K562 (cell line): ENCODE measurements at regions not wholly inside any gene's neighbourhood (a gene's known extent, or its start where the extent isn't known, plus 50 kb on each side); places are given as distances from the start of the nearest gene placed in this dataset.

ENCODE experiments used
- ATAC-seq: fragments of 200-7000 bp; cut with Tn5 transposase; 3 replicates; pipeline ENCODE4 v1.9.1; 2020; ENCODE audit warnings: moderate library complexity
- BruUV-seq: library from RNA; stranded (reverse); fragments of 400-500 nt; replicated peaks from 2 replicates; lab custom pipeline; 2021; lab: Mats Ljungman, UMichigan
- CTCF ChIA-PET: fragments of 300-600 bp; formaldehyde crosslinking; extraction: SDS; loops from one replicate; lab custom pipeline; 2021; ENCODE audit warnings: low intra/inter-chr PET ratio; lab: Yijun Ruan, JAX
- POLR2A ChIA-PET: fragments of 300-600, 350-650 bp; sonication (Branson Sonifier 250); formaldehyde crosslinking; extraction: SDS; loops from one replicate; lab custom pipeline; 2021; ENCODE audit warnings: antibody characterized with exemption, inconsistent platforms; lab: Yijun Ruan, JAX
- DNase-seq, 4 experiments: peaks; one replicate each; pipeline versions ENCODE4 v3.0.0 to v3.0.0-alpha.2; 2011 to 2018; ENCODE audit warnings: low spot score in 3 of 4, mixed read lengths in 3 of 4; ENCODE audit errors: extremely low read depth in 1 of 4
- FAIRE-seq: peaks from 2 replicates; lab custom pipeline; 2011; peaks lifted over from hg19 to GRCh38; lab: Jason Lieb, UNC
- H2AFZ ChIP-seq: 2 replicates; pipeline ENCODE4 v1.6.0; 2011; ENCODE audit warnings: low read depth, low read length, control low read depth, inconsistent platforms
- H3K27ac ChIP-seq: fragments of 200-600 bp; 3 replicates; pipeline ENCODE4 v1.8.0; 2011; ENCODE audit warnings: low read depth, mild to moderate bottlenecking, control low read depth, inconsistent platforms, low read length, moderate library complexity, mixed read lengths; ENCODE audit errors: extremely low read depth
- H3K27me3 ChIP-seq, 2 experiments: fragments of 300-600 bp in 1 of 2; 2 replicates in 1 of 2; 3 replicates in 1 of 2; pipeline versions ENCODE4 v1.6.0 to v1.8.0; 2011; ENCODE audit warnings: inconsistent platforms in 2 of 2, low read length in 2 of 2, mild to moderate bottlenecking in 1 of 2, mixed read lengths in 1 of 2, moderate library complexity in 1 of 2; ENCODE audit not compliant: control insufficient read depth in 2 of 2, insufficient read depth in 2 of 2
- H3K36me3 ChIP-seq: fragments of 300-600 bp; 3 replicates; pipeline ENCODE4 v1.8.0; 2011; ENCODE audit warnings: mild to moderate bottlenecking, low read length, inconsistent platforms; ENCODE audit not compliant: control insufficient read depth, insufficient read depth
- H3K4me1 ChIP-seq, 2 experiments: fragments of 200-600 bp in 1 of 2; replicated peaks in 1 of 2; 2 replicates in 1 of 2; 3 replicates in 1 of 2; pipeline versions ENCODE4 v1.5.1 to v1.8.0; 2011; ENCODE audit warnings: inconsistent platforms in 2 of 2, low read length in 2 of 2, mild to moderate bottlenecking in 1 of 2, mixed read lengths in 1 of 2, moderate library complexity in 1 of 2; ENCODE audit not compliant: control insufficient read depth in 2 of 2, insufficient read depth in 2 of 2
- H3K4me2 ChIP-seq: 2 replicates; pipeline ENCODE4 v1.6.1; 2011; ENCODE audit warnings: low read length, control low read depth, inconsistent platforms, mixed read lengths; ENCODE audit not compliant: insufficient read depth
- H3K4me3 ChIP-seq: fragments of 200-600 bp; sonication (generic), shearing (Covaris generic); 2 replicates; pipeline ENCODE4 v1.5.1; 2016; ENCODE audit warnings: control low read depth, inconsistent platforms
- H3K79me2 ChIP-seq: fragments of 200-600 bp; 3 replicates; pipeline ENCODE4 v1.8.0; 2011; ENCODE audit warnings: low read length, inconsistent platforms; ENCODE audit not compliant: control insufficient read depth, insufficient read depth
- H3K9ac ChIP-seq, 2 experiments: 2 replicates each; pipeline versions ENCODE4 v1.6.0 to v1.6.1; 2011; ENCODE audit warnings: low read depth in 2 of 2, low read length in 2 of 2, control low read depth in 1 of 2, inconsistent platforms in 1 of 2, mild to moderate bottlenecking in 1 of 2, mixed read lengths in 1 of 2; ENCODE audit not compliant: insufficient read depth in 1 of 2
- H3K9me1 ChIP-seq: one replicate; pipeline ENCODE4 v1.6.0; 2011; ENCODE audit warnings: inconsistent platforms, mild to moderate bottlenecking, low read length, moderate library complexity; ENCODE audit not compliant: control insufficient read depth, insufficient read depth
- H3K9me3 ChIP-seq: replicated peaks from 2 replicates; pipeline ENCODE4 v1.5.1; 2011; ENCODE audit warnings: low read depth, low read length, inconsistent platforms; ENCODE audit not compliant: control insufficient read depth, insufficient read depth
- H4K20me1 ChIP-seq: replicated peaks from 2 replicates; pipeline ENCODE4 v1.6.1; 2011; ENCODE audit warnings: low read length, inconsistent platforms, mixed read lengths; ENCODE audit not compliant: control insufficient read depth, insufficient read depth
- CBFB ChIP-seq: sonication (generic); formaldehyde crosslinking; IDR thresholded peaks from 2 replicates; pipeline ENCODE4 v1.4.0; 2020; ENCODE audit warnings: mild to moderate bottlenecking, missing genetic modification reagents
- E4F1 ChIP-seq: fragments of 250-450 bp; sonication (Bioruptor Pico); IDR thresholded peaks from 2 replicates; pipeline ENCODE4 v1.5.0; 2021; ENCODE audit warnings: mild to moderate bottlenecking, borderline replicate concordance
- FOXJ2 ChIP-seq: fragments of 200-800 bp; sonication (Bioruptor generic); IDR thresholded peaks from 2 replicates; pipeline ENCODE4 v1.6.1; 2016; ENCODE audit warnings: missing genetic modification characterization, missing compliant biosample characterization
- ILF3 ChIP-seq: fragments of 450-650 bp; IDR thresholded peaks from 2 replicates; pipeline ENCODE4 v1.6.1; 2018; ENCODE audit warnings: antibody characterized with exemption, mild to moderate bottlenecking, moderate library complexity, borderline replicate concordance
- IRF1 ChIP-seq: sonication (generic); formaldehyde crosslinking; IDR thresholded peaks from 2 replicates; pipeline ENCODE4 v1.8.0; 2022; ENCODE audit warnings: missing genetic modification reagents, mild to moderate bottlenecking, borderline replicate concordance
- KLF16 ChIP-seq: IDR thresholded peaks from 2 replicates; pipeline ENCODE4 v1.6.1; 2016; ENCODE audit warnings: antibody characterized with exemption
- NCOA2 ChIP-seq, 2 experiments: fragments of 450-650 bp; IDR thresholded peaks; 2 replicates each; pipeline ENCODE4 v1.6.1; 2018; ENCODE audit warnings: mild to moderate bottlenecking in 2 of 2, moderate library complexity in 1 of 2; ENCODE audit not compliant: partially characterized antibody in 2 of 2
- NFXL1 ChIP-seq: fragments of 450-650 bp; formaldehyde crosslinking; IDR thresholded peaks from 2 replicates; pipeline ENCODE4 v1.4.0; 2021; ENCODE audit warnings: mild to moderate bottlenecking
- NR4A1 ChIP-seq, 2 experiments: fragments of 250-450 bp in 1 of 2; fragments of 450-650 bp in 1 of 2; sonication (Bioruptor Pico) in 1 of 2; IDR thresholded peaks; 2 replicates each; pipeline versions ENCODE4 v1.4.0 to v1.6.1; 2016 to 2020; ENCODE audit warnings: mild to moderate bottlenecking in 2 of 2, missing compliant biosample characterization in 1 of 2, missing genetic modification characterization in 1 of 2, moderate library complexity in 1 of 2
- PREB ChIP-seq: sonication (generic); formaldehyde crosslinking; IDR thresholded peaks from 2 replicates; pipeline ENCODE4 v1.8.1; 2023; ENCODE audit warnings: mild to moderate bottlenecking, missing genetic modification reagents
- RFX7 ChIP-seq: fragments of 250-450 bp; sonication (Bioruptor Pico); IDR thresholded peaks from 2 replicates; pipeline ENCODE4 v1.5.1; 2021; ENCODE audit warnings: mild to moderate bottlenecking
- XRCC3 ChIP-seq: fragments of 450-650 bp; IDR thresholded peaks from 2 replicates; pipeline ENCODE4 v1.6.1; 2017; ENCODE audit warnings: mild to moderate bottlenecking, moderate library complexity
- ZNF431 ChIP-seq: sonication (generic); formaldehyde crosslinking; IDR thresholded peaks from 2 replicates; pipeline ENCODE4 v1.8.0; 2022; ENCODE audit warnings: mild to moderate bottlenecking, missing genetic modification reagents
- ZNF695 ChIP-seq: fragments of 450-650 bp; formaldehyde crosslinking; IDR thresholded peaks from 2 replicates; pipeline ENCODE4 v1.4.0; 2020; ENCODE audit warnings: mild to moderate bottlenecking, moderate library complexity
- WGBS: fragments of 100-300 bp; shearing (Covaris generic); methylation state at CpG from one replicate; pipeline ENCODE4 v1.1.6; 2016; ENCODE audit warnings: low coverage, mixed read lengths; ENCODE audit not compliant: insufficient coverage; ENCODE audit errors: missing lambda C conversion rate; 5-methylcytosine and 5-hydroxymethylcytosine counted together
- in situ Hi-C: fragments of 300-500 bp; cut with MboI; formaldehyde crosslinking; loops from 4 replicates; pipeline ENCODE4 v1.15.0; 2018; ENCODE audit warnings: inconsistent platforms, mixed read lengths
- intact Hi-C: fragments of 100-400 bp; cut with micrococcal nuclease; formaldehyde crosslinking; loops from 2 replicates; pipeline ENCODE4 v1.14.2; 2022

GRCh38 chr4:123785538-123785937 lies 388.9 kb downstream of the SPRY1 start:
- POLR2A ChIA-PET = no interaction called here
- Histone ChIP-seq H3K27me3 (no peaks in the 10 kb centered on the region), H2AFZ (no peak overlapping the region), H3K4me2 (no peak overlapping the region), H3K4me3 (no peak overlapping the region), H4K20me1 (no peaks in the 10 kb centered on the region), H3K9me3 (no peaks in the 10 kb centered on the region), H3K4me1 (no peaks in the 10 kb centered on the region), H3K9me1 (no peaks in the 10 kb centered on the region), H3K79me2 (no peaks in the 10 kb centered on the region), H3K9ac (no peak overlapping the region), H3K27ac (no peak overlapping the region), H3K36me3 (no peaks in the 10 kb centered on the region)
- WGBS = 0% methylated on average over 3 of the region's 3 CpGs
- no TSS peak for BruUV-seq
- DNase-seq (no peak), FAIRE-seq (no peak), ATAC-seq (no peak)
- CTCF ChIA-PET = no interaction called here
- TF ChIP-seq IRF1 (CRISPR knock-in tag) (no peak), ZNF431 (no peak), E4F1 (CRISPR knock-in tag) (no peak), ILF3 (no peak), KLF16 (no peak), NCOA2 (IDR thresholded peaks at IDR 0.05; ENCODE audit: partially characterized antibody in 2 of 2) (no peak), NFXL1 (CRISPR knock-in tag) (no peak), PREB (no peak), RFX7 (no peak), NR4A1 (CRISPR knock-in tag; IDR thresholded peaks at IDR 0.05) (no peak), NR4A1 (tag; IDR thresholded peaks at IDR 0.05) (no peak), ZNF695 (CRISPR knock-in tag) (no peak), CBFB (CRISPR knock-in tag) (no peak), XRCC3 (no peak), FOXJ2 (no peak)
- in situ Hi-C loops (no loop called here), intact Hi-C loops (no loop called here)
